C4-2B (cell line): ENCODE measurements at regions not wholly inside any gene's neighbourhood (a gene's known extent, or its start where the extent isn't known, plus 50 kb on each side); places are given as distances from the start of the nearest gene placed in this dataset.

Experiments used
- ZFX ChIP-seq: fragments of 450-650 bp; IDR thresholded peaks from 2 replicates; pipeline ENCODE4 v1.6.1; 2017
- TF ChIP-seq, protein P1 (sequence below): fragments of 450-650 bp; conservative IDR thresholded peaks from 2 replicates; pipeline ENCODE4 v1.5.1; 2017; ENCODE audit warnings: mild to moderate bottlenecking

DNA sequence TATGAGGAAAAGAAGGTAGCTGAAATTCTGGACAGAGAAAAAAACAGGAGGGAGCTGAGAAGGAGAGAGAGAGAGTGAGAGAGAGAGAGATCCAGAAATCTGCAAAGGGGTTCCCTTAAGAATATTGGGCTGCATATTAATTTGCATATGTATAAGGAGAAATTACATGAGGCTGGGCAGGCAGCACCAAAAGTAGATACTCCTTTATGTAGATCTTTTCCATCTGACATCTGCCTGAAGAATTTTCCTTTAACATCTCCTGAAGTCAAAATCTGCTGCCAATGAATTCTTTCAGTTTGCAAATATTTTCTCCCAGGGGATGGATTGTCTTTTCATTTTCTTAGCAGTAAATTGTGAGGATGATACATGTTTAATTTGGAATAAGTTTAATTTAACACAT lies 1365.3 kb downstream of the GATA3 start:
- TF ChIP-seq, protein P1, sequence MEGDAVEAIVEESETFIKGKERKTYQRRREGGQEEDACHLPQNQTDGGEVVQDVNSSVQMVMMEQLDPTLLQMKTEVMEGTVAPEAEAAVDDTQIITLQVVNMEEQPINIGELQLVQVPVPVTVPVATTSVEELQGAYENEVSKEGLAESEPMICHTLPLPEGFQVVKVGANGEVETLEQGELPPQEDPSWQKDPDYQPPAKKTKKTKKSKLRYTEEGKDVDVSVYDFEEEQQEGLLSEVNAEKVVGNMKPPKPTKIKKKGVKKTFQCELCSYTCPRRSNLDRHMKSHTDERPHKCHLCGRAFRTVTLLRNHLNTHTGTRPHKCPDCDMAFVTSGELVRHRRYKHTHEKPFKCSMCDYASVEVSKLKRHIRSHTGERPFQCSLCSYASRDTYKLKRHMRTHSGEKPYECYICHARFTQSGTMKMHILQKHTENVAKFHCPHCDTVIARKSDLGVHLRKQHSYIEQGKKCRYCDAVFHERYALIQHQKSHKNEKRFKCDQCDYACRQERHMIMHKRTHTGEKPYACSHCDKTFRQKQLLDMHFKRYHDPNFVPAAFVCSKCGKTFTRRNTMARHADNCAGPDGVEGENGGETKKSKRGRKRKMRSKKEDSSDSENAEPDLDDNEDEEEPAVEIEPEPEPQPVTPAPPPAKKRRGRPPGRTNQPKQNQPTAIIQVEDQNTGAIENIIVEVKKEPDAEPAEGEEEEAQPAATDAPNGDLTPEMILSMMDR, result no peak
- TF ChIP-seq ZFX, result no peak
